Activated naive CD8-positive, alpha-beta T cell treated with anti-CD3 and anti-CD28 coated beads, Interleukin-2, amount 10 ng/mL, durations not matched to agents 7 days and 5 days (primary cell): ENCODE measurements at regions not wholly inside any gene's neighbourhood (a gene's known extent, or its start where the extent isn't known, plus 50 kb on each side); places are given as distances from the start of the nearest gene placed in this dataset.

ENCODE experiments used
- ATAC-seq: fragments of 150-1000 bp; cut with Tn5 transposase; one replicate; pipeline ENCODE4 v1.10.0; 2021; ENCODE audit warnings: low read depth, moderate library complexity
- POLR2A ChIA-PET: fragments of 350-600 bp; sonication (Branson Sonifier 250); formaldehyde crosslinking; loops from one replicate; lab custom pipeline; 2021; ENCODE audit warnings: antibody characterized with exemption; lab: Charles Lee
- DNase-seq: peaks from one replicate; pipeline ENCODE4 v3.0.0; 2021
- H3K27ac Mint-ChIP-seq: one replicate; pipeline ENCODE4 v1.8.0; 2022; ENCODE audit warnings: mild to moderate bottlenecking, mixed read lengths
- H3K27me3 Mint-ChIP-seq: one replicate; pipeline ENCODE4 v1.8.0; 2022; ENCODE audit warnings: mild to moderate bottlenecking, moderate library complexity, mixed read lengths
- H3K36me3 Mint-ChIP-seq: one replicate; pipeline ENCODE4 v1.8.0; 2021; ENCODE audit warnings: mild to moderate bottlenecking, mixed read lengths
- H3K4me1 Mint-ChIP-seq: one replicate; pipeline ENCODE4 v1.8.0; 2021; ENCODE audit warnings: mixed read lengths
- H3K4me3 Mint-ChIP-seq: one replicate; pipeline ENCODE4 v1.8.0; 2022; ENCODE audit warnings: mild to moderate bottlenecking, moderate library complexity, mixed read lengths
- H3K9me3 Mint-ChIP-seq: one replicate; pipeline ENCODE4 v1.8.0; 2021; ENCODE audit warnings: mixed read lengths

DNA sequence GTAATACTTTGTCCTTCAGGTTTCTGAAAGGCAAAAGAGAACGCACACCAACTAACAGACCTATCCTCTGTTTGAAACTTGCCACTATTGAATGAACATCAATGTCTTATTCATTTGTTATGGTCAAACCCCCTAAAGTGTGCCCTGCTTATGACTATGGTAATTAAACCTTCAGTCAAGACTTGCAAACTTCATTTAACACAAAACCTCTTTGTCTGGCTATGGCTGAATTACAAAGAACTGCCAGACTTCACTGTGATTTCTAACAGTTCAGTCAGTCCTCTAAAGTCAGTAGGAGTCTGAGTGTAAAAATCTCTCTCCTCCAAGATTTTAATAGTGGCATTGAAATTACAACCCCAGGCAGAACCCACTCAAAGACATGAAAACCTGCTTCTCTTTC, 702.5 kb upstream of the LRRN3 start:
- Mint-ChIP-seq H3K36me3 (no peaks in the 10 kb centered on the region), H3K27me3 (peaks cover 1% of the 10 kb centered on the region), H3K9me3 (no peaks in the 10 kb centered on the region), H3K27ac (no peak overlapping the region), H3K4me3 (no peak overlapping the region), H3K4me1 (peaks cover 2% of the 10 kb centered on the region)
- POLR2A ChIA-PET: no interaction called here
- ATAC-seq (no peak), DNase-seq (no peak)

DNA sequence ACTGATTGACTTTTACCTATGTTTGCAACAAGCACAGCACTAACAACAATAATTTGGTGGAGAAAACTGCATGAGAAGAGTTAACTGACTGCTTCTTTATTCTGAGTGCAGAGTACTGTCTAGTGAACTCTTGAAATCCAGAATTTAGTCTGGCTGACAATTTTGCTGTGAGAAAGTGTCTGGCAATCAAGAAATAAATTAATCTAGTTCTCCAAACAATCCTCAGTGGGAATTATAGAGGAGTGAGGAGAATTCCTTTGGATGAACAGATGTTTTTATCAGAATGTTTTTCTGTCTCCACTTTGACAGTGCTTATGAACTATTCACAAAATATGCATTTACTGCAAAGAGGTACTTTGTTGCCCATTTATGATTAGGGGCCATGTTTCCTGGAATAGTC, 694.9 kb upstream of the LRRN3 start:
- Mint-ChIP-seq H3K4me1 (no peaks in the 10 kb centered on the region), H3K4me3 (no peak overlapping the region), H3K9me3 (no peaks in the 10 kb centered on the region), H3K27ac (no peak overlapping the region), H3K27me3 (peaks cover 4% of the 10 kb centered on the region), H3K36me3 (no peaks in the 10 kb centered on the region)
- ATAC-seq: no peak
- POLR2A ChIA-PET: no interaction called here
- no peak for DNase-seq

DNA sequence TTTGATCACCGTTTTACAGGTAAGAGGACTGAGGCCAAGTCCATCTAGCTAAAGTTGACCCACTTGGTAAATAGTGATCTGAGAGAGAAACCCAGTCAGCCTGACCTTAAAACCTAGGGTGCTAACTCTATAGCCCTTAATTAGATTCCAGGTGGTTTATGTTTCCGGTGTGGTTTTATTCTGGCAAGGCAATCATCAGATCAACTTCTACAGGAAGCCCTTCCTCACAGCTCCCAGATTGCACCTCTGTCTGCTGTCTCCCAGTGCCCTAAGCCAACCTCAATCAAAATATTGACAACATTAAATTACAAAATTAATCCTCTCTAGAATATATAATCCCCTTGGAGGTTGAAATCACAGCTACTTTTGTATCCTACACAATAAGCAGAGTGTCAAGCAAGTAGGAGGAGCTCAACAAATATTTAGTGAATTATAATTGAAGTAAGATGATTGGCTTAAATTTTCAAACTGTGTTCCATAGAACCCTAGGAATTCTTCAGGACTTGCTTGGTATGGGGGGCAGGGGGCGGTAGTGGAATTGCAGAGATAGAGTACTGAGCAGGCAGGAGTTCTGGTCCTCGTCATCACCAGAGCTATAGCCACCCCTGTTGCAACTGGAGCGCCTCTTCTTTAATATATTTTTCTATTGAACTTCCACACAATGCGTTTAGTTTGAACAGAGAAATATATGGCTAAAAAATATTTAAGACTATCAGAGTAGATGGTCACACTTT, 692.8 kb upstream of the LRRN3 start:
- no peaks in the 10 kb centered on the region for H3K36me3 Mint-ChIP-seq
- H3K27ac Mint-ChIP-seq: no peak overlapping the region
- POLR2A ChIA-PET: no interaction called here
- no peaks in the 10 kb centered on the region for H3K9me3 Mint-ChIP-seq
- H3K4me3 Mint-ChIP-seq: no peak overlapping the region
- ATAC-seq (no peak), DNase-seq (no peak)
- H3K27me3 Mint-ChIP-seq: peaks cover 4% of the 10 kb centered on the region
- H3K4me1 Mint-ChIP-seq: no peaks in the 10 kb centered on the region

DNA sequence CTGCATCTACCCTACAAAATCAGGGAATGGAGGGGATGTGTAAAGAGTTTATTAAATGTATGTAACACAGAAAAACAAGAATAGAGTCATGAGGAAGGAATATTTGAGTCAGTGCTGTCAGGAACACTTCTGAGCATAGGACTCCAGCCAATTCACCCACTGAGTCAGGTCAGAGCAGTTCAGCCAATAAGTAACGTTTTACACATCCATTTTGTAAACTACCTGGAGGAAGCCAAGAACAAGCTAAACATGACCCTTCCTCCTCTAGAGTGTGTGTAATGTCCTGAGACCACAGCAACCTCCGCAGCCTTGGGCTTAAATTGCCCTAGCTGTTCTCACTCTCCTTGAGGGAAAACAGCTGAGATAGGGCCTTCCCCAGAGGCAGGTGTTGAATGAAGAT, 691.5 kb upstream of the LRRN3 start:
- Mint-ChIP-seq H3K9me3 (no peaks in the 10 kb centered on the region), H3K4me1 (no peaks in the 10 kb centered on the region), H3K27ac (no peak overlapping the region), H3K4me3 (no peak overlapping the region), H3K36me3 (no peaks in the 10 kb centered on the region), H3K27me3 (peaks cover 4% of the 10 kb centered on the region)
- POLR2A ChIA-PET: no interaction called here
- DNase-seq: no peak
- ATAC-seq: no peak

DNA sequence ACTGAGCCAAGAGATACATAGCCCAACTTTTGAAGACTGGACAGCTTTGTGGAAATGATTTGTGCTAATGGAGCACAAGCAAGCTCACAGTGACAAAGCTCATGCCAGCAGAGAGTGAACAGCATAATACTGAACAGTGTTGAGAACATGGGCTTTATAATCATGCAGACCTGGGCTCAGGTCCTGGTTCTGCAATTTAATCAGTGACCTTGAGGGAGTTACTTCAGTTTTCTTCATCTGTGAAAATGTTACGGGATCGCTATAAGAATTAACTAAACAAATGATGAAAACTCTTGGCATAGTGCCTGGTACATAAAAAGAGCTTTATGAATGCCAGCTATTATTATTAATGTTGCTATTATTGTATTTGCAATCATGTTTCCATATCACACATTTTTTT, 690.5 kb upstream of the LRRN3 start:
- H3K4me3 Mint-ChIP-seq: no peak overlapping the region
- H3K36me3 Mint-ChIP-seq: no peaks in the 10 kb centered on the region
- ATAC-seq: no peak
- H3K27me3 Mint-ChIP-seq: peaks cover 4% of the 10 kb centered on the region
- POLR2A ChIA-PET: no interaction called here
- H3K27ac Mint-ChIP-seq: no peak overlapping the region
- no peaks in the 10 kb centered on the region for H3K9me3 Mint-ChIP-seq
- DNase-seq: no peak
- H3K4me1 Mint-ChIP-seq: no peaks in the 10 kb centered on the region

DNA sequence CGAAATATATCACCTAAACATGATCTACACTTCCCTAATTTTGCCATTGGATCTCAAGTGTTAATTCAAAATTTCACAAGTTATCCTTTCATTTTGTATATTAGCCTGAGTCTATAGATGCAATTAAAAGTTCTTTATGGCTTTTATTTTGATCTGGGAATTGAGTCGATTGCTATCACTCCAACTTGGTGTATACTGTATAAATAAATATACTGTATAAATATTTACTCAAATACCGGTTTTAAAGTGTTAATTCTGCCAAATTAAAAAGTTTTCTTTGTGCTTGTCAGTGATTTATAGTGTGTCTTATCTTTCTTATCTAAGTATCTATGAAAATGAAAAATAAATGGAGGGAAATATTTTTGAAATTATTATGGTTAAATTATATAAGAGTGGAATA, 683.7 kb upstream of the LRRN3 start:
- POLR2A ChIA-PET: no interaction called here

DNA sequence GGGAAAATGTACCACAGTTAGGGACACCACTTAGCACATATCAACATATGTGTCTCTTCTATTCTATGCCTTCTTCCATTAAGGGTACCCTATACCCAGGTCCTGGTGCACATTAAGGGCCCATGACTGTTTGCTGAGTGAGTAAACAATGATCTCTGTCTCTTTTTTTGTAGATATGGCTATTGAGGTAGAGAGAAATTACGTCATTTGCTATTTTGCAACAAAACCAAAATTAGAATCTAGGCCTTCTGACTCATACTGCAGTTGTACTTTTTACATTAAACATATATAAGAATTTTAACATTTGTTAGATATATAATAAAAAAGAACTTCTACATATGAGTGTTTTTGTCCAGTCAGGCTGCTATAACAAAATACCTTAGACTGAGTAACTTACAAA, 683.2 kb upstream of the LRRN3 start:
- POLR2A ChIA-PET: no interaction called here
- ATAC-seq (no peak), DNase-seq (no peak)
- H3K4me3 Mint-ChIP-seq: no peak overlapping the region
- peaks cover 4% of the 10 kb centered on the region for H3K27me3 Mint-ChIP-seq
- H3K9me3 Mint-ChIP-seq: no peaks in the 10 kb centered on the region
- H3K4me1 Mint-ChIP-seq: no peaks in the 10 kb centered on the region
- H3K36me3 Mint-ChIP-seq: no peaks in the 10 kb centered on the region
- no peak overlapping the region for H3K27ac Mint-ChIP-seq

More for the DNA sequence above, 683.7 kb upstream of the LRRN3 start:
- Mint-ChIP-seq H3K36me3 (no peaks in the 10 kb centered on the region), H3K27ac (no peak overlapping the region), H3K9me3 (no peaks in the 10 kb centered on the region), H3K27me3 (peaks cover 4% of the 10 kb centered on the region), H3K4me1 (no peaks in the 10 kb centered on the region), H3K4me3 (no peak overlapping the region)
- ATAC-seq (no peak), DNase-seq (no peak)

DNA sequence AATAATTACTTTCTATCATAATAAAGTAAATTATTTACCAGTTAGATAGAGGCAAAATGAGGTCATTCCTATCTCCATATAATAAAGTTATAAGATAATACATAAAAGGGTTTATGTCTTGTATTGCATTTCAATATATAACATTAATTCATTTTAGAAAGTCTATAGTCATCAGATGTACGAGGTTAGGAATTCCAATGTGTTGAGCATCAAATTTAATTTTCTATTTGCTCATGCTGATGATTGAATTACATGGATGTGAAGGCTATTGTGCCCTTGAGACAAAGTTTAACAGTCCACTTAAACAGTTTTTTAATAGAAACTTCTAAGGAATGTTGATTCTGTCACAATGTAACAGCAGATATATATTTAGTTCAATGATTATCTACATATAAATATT, 678.3 kb upstream of the LRRN3 start:
- H3K27ac Mint-ChIP-seq: no peak overlapping the region
- no peaks in the 10 kb centered on the region for H3K9me3 Mint-ChIP-seq
- H3K4me1 Mint-ChIP-seq: no peaks in the 10 kb centered on the region
- no peaks in the 10 kb centered on the region for H3K27me3 Mint-ChIP-seq
- H3K36me3 Mint-ChIP-seq: no peaks in the 10 kb centered on the region
- no peak overlapping the region for H3K4me3 Mint-ChIP-seq
- no peak for ATAC-seq
- no peak for DNase-seq
- POLR2A ChIA-PET: no interaction called here

DNA sequence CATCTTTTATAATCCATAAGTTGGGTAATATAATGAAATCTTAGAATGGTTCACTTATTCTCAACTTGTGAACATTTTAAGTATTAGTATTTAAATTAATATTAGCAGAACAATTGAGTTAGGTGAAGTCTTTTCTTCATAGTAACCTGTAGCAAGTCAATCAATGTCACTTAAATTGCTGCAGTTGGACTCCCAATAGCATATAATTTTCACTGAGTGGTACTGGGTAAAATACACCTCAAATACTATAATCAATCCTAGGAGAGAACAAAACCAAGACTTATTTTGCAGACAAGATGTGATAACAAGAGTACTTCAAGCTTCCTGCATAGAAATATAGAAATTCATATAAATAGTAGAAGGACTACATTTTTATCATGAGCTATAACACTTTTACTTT, 677.9 kb upstream of the LRRN3 start:
- Mint-ChIP-seq H3K4me3 (no peak overlapping the region), H3K9me3 (no peaks in the 10 kb centered on the region), H3K36me3 (no peaks in the 10 kb centered on the region), H3K27me3 (no peaks in the 10 kb centered on the region), H3K27ac (no peak overlapping the region), H3K4me1 (no peaks in the 10 kb centered on the region)
- POLR2A ChIA-PET: no interaction called here
- DNase-seq (no peak), ATAC-seq (no peak)

DNA sequence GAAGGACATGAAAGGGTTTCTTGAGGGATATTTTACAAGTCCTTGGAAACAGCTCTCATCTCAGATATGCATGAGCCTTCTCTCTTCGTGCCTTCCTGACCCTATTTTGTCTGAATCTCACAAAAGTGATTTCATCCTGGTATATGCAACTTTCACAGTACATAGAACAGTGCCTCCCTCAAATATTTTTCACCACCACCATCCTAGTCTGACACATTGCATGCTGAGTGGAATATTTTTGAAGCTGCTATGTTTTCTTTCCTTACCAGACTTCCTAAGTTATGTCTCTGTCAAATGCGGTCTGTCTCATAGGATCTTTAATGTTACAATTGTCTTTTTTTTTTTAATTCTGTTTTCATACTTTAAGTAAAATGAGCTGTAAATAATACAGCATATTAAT, 673.3 kb upstream of the LRRN3 start:
- DNase-seq (no peak), ATAC-seq (no peak)
- H3K27ac Mint-ChIP-seq: no peak overlapping the region
- H3K36me3 Mint-ChIP-seq: no peaks in the 10 kb centered on the region
- no peak overlapping the region for H3K4me3 Mint-ChIP-seq
- no peaks in the 10 kb centered on the region for H3K27me3 Mint-ChIP-seq
- no peaks in the 10 kb centered on the region for H3K4me1 Mint-ChIP-seq
- POLR2A ChIA-PET: no interaction called here
- H3K9me3 Mint-ChIP-seq: no peaks in the 10 kb centered on the region

DNA sequence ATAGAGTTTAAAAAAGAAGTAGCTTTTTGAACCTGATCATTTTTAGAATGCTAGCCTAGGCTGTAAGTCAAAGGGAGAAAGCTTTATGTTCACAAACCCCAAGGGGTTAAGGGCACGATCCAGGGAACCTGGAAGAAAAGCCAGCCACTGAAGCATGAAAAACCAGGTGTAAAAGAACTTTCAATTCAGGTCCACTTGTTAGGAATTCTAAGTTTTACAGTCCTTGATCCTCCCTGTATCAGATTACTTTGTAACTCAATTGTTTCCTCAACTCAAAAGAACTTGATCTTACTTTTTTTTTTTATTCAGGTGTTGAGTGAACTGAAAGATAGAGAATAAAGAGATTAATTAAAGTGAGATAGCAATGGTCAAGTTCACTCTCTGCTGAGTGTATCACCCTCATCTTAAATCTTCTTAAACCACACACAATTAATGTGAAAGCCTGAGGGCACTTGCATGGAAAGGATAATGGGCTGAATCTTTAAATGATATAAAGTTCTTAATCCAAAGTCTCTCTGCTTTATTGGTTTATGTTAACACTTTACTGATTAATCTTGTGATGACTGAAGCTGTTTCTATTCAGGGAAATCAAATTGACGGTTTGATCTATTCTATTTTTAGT, 672.2 kb upstream of the LRRN3 start:
- Mint-ChIP-seq H3K36me3 (no peaks in the 10 kb centered on the region), H3K4me1 (no peaks in the 10 kb centered on the region), H3K27me3 (no peaks in the 10 kb centered on the region), H3K4me3 (no peak overlapping the region), H3K9me3 (no peaks in the 10 kb centered on the region), H3K27ac (no peak overlapping the region)
- no peak for DNase-seq
- POLR2A ChIA-PET: no interaction called here
- ATAC-seq: no peak

DNA sequence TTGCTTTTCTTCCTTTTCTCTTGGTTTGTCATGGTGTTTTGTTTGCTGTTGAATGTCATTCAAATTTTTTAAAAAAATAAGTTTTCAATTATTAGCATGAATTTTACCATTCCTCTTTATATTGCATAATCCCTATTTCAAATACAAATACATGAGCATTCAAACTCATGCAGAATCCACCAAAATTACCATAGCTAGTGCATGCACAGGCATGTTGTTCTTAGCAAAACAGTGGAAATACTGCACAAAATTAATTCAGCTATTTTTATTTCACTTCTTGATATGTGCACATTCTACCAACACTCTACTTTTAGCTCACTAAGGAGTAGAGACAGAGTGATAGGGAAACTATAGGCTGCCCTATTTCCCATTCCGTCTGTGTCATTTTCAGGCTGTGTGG, 670.1 kb upstream of the LRRN3 start:
- no peaks in the 10 kb centered on the region for H3K36me3 Mint-ChIP-seq
- no peaks in the 10 kb centered on the region for H3K9me3 Mint-ChIP-seq
- no peak for ATAC-seq
- POLR2A ChIA-PET: no interaction called here
- no peaks in the 10 kb centered on the region for H3K27me3 Mint-ChIP-seq
- no peak for DNase-seq
- no peaks in the 10 kb centered on the region for H3K4me1 Mint-ChIP-seq
- H3K27ac Mint-ChIP-seq: no peak overlapping the region
- no peak overlapping the region for H3K4me3 Mint-ChIP-seq

DNA sequence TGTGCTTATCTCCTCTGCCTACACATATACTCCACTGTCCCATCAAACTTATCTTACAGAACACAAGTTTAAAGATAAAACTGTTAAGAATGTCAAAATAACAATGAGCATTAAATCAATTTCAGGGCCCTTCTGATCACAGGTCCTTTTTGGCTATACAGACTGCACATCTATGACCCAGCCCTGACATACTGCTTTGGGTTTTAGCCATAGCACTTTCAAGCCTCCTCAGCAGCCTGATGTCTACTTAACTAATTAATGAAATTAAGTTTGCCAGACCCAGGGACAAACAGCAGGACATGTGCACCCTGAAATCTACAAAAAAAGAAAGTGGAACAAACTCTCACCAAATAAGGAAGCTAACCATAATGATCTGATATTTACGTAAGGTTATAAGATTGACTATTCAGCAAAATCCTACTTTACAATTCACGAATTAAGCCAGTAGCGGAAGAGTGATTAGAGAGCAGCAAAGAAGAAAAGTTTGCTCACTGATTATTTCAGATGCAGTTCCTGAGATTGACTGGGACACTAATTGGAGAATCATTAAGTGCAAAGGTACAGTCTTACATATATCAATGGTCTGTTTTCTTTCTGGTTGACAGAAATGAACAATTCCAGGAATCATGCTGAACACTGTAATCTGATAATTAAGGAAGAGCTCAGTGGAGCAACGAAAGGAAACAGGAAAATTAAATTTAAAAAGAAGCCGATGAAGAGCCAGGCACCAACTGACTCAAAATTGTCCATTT, 669.3 kb upstream of the LRRN3 start:
- ATAC-seq (no peak), DNase-seq (no peak)
- Mint-ChIP-seq H3K36me3 (no peaks in the 10 kb centered on the region), H3K4me3 (no peak overlapping the region), H3K9me3 (no peaks in the 10 kb centered on the region), H3K4me1 (no peaks in the 10 kb centered on the region), H3K27ac (no peak overlapping the region), H3K27me3 (no peaks in the 10 kb centered on the region)
- POLR2A ChIA-PET: no interaction called here

DNA sequence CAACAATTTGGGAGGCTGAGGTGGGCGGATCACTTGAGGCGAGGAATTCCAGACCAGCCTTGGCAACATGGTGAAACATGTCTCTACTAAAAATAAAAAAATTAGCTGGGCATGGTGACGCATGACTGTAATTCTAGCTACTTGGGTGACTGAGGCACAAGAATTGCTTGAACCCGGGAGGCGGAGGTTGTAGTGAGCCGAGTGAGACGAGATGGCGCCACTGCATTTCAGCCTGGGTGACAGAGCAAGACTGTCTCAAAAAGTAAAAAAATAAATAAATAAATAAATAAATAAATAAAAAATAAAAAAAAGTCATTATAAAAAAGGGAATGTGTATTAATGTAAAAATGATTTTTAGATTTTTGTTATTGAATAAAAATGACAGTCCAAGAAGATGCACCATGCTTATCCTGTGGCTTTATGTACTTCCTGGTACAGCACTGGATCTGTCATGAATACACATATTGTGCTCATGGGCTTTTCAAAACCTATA, 658.8 kb upstream of the LRRN3 start:
- Mint-ChIP-seq H3K27me3 (peaks cover 2% of the 10 kb centered on the region), H3K36me3 (no peaks in the 10 kb centered on the region), H3K4me3 (no peak overlapping the region), H3K4me1 (no peaks in the 10 kb centered on the region), H3K27ac (no peak overlapping the region), H3K9me3 (peaks cover 2% of the 10 kb centered on the region)
- DNase-seq (no peak), ATAC-seq (no peak)
- POLR2A ChIA-PET: no interaction called here
